ENCODE measurements at regions not wholly inside any gene's neighbourhood (a gene's known extent, or its start where the extent isn't known, plus 50 kb on each side); places are given as distances from the start of the nearest gene placed in this dataset.

GRCh38 chr7:70940597-70940996, 191.3 kb upstream of the GALNT17 start:
- H3K9me3 ChIP-seq (replicated peaks; ENCODE audit: control insufficient read depth, insufficient read depth, low read length): peaks cover 4% of the 10 kb centered on the region
- intact Hi-C loops (cut with micrococcal nuclease) (no loop called here), dilution Hi-C loops (cut with MboI; ENCODE audit: extremely low pct_ligation_motif_present, low sequenced_read_pairs) (no loop called here)
- H3K9ac ChIP-seq (replicated peaks; ENCODE audit: extremely low read depth, insufficient read depth, low read length): no peak overlapping the region
- FAIRE-seq (no peak), DNase-seq (ENCODE audit: low read depth, low spot score) (no peak)
- H3K4me3 ChIP-seq (replicated peaks in 1 of 3; ENCODE audit: insufficient read depth in 1 of 3, low read depth in 1 of 3, low read length in 3 of 3): no peak overlapping the region
- no peak overlapping the region for H3K27ac ChIP-seq (ENCODE audit: insufficient read depth, low read depth, low read length)
- BruUV-seq (replicated peaks): no TSS peak
- no peaks in the 10 kb centered on the region for H3K9me1 ChIP-seq (replicated peaks; ENCODE audit: control insufficient read depth, extremely low read depth, insufficient read depth, low read length)
- POLR2A ChIA-PET: no interaction called here
- no peak overlapping the region for H3K4me2 ChIP-seq (ENCODE audit: insufficient read depth, low read length)
- H3K27me3 ChIP-seq (ENCODE audit: control insufficient read depth in 2 of 2, insufficient read depth in 2 of 2, low read length in 2 of 2): no peaks in the 10 kb centered on the region
- CTCF ChIA-PET: no interaction called here
- H4K20me1 ChIP-seq (replicated peaks; ENCODE audit: control insufficient read depth, extremely low read depth, insufficient read depth, low read length): no peaks in the 10 kb centered on the region
- no peaks in the 10 kb centered on the region for H3K36me3 ChIP-seq (ENCODE audit: control insufficient read depth in 2 of 2, extremely low read depth in 1 of 2, insufficient read depth in 2 of 2, low read length in 2 of 2)
- no peaks in the 10 kb centered on the region for H3K4me1 ChIP-seq (ENCODE audit: control insufficient read depth, extremely low read depth, insufficient read depth, low read length)
- no peak overlapping the region for H2AFZ ChIP-seq (ENCODE audit: low read depth, low read length)
- no peaks in the 10 kb centered on the region for H3K79me2 ChIP-seq (ENCODE audit: control insufficient read depth, insufficient read depth, low read length)
- no peak for TF ChIP-seq FOS (IDR thresholded peaks at IDR 0.05; ENCODE audit: borderline replicate concordance, insufficient read depth, low read length)
- no peak for TF ChIP-seq POLR2A (IDR thresholded peaks at IDR 0.05; ENCODE audit: low read depth, low read length)
- TF ChIP-seq JUN (IDR thresholded peaks at IDR 0.05; ENCODE audit: borderline replicate concordance, insufficient read depth, insufficient read length, low read depth): no peak
- TF ChIP-seq GATA2 (IDR thresholded peaks at IDR 0.05; ENCODE audit: insufficient read depth, insufficient read length, low read depth, low read length): no peak
- no peak for TF ChIP-seq POLR2AphosphoS5 (IDR thresholded peaks at IDR 0.05; ENCODE audit: insufficient read depth, low read depth, low read length)
- TF ChIP-seq CTCF (IDR thresholded peaks at IDR 0.05; ENCODE audit: extremely low read depth in 1 of 2, insufficient read depth in 1 of 2, low read depth in 1 of 2, low read length in 2 of 2): no peak
- TF ChIP-seq MYC (IDR thresholded peaks at IDR 0.05; ENCODE audit: low read depth, low read length): no peak
- no peak for TF ChIP-seq EZH2 (IDR thresholded peaks at IDR 0.05; ENCODE audit: borderline replicate concordance, low read depth, low read length, severe bottlenecking)
- no peak for TF ChIP-seq MAX (IDR thresholded peaks at IDR 0.05; ENCODE audit: insufficient read depth, insufficient read length)
